SW 1271 (cell line): ENCODE measurements at regions not wholly inside any gene's neighbourhood (a gene's known extent, or its start where the extent isn't known, plus 50 kb on each side); places are given as distances from the start of the nearest gene placed in this dataset.

Experiments used
- DNase-seq, 2 experiments: peaks; one replicate each; lab custom pipeline; 2025; lab: John Stamatoyannopoulos, UW

DNA sequence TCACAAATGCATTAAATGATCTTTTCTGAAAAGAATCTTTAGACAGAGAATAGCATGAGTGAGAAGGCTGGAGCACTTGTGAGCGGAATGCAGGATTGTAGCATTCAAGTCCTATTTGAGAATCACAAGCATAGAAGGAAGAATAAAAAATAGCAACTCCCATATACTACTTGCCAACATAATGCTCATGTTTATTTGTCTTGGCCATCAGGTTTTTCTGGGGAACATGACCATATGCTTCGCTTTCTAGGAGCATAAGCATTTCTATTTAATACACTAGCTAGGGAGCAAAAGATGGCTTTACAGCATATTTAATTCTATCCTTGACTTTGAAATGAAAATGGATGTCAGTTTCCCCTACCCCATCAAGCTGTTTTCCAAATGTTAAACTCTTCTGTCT lies 170.3 kb upstream of the MITF start:
- DNase-seq, result no peak

DNA sequence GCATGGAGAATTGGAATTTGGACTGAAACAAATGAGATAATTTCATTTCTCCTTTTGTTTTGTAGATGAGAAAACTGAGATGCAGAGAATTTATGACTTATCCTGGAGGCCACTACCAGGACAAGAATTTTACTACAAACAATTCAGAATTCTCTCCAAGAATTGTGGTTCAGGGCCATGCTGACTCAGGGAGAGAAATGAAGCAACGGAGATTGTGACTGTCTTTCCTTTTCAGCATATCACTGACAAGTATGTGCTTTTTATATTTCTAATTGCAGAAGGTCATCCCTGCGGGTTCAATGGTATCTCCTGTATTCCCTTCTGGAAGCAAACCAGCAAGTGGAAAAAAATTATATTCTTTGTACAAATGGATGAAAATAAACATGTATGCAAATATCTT lies 170.8 kb upstream of the MITF start:
- no peak for DNase-seq

DNA sequence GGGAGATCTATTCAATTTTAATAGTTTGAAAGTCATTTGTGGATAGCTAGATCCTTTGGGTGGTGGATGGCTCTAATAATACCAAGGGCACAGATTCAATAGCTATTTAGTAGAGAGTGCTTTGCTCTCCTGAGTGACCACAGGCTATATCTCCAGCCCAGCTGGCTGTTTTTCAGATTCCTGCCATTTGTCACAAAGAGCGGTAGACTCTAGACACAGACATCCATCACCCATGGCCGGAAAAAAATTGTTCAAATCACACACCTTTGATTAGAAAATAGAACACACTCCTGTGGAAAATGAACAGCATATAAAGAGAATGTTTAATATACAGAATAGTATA lies 171.6 kb upstream of the MITF start:
- DNase-seq, result no peak

DNA sequence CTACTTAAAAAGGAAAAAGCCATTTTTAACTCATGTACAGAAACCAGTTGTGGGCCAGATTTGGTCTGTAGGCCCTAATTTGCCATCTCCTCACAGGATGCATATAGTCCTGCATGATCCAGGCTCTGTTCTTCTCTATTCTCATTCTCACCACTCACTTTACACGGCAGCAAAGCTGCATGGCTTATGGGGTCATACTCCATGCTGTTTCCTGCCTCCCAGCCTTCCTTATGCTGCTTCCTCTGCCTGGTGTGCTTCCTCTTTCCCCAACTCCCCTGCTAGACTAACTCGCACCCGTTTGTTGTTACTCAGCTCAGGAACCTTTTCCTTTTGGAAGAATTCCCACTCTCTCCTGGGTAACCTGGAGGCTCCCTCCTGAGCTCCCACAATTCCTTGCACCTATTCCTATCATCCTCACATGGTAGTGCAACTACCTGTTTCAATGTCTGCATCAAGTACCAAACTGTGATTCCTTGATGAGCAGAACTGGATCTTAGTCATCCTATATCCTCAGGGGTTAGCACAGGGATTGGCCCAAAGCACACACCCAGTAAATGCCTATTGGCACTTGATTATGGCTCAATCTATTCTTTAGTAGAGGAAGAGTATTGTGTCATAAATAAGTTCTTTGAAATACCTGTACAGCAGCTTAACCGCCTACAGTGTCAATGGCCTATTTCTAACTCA lies 172.1 kb upstream of the MITF start:
- DNase-seq, result no peak

DNA sequence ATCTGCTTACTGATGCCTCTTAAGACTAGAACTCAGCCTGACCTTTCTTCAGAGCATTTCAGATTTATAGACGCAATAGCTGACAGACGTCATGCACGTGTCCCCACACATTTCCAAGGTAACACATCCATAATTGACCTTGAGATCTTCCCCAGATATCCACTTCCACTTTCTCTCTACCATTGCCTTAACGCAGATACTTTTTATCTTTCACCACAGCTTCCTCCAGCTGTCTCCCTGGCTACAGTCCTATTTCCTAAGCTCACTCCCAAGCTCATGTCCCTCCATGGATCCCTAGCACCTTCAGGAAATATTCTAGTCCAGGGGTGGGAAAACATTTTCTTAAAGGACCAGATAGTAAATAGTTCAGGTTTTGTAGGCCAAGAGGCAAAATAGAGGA lies 173.0 kb upstream of the MITF start:
- no peak for DNase-seq

DNA sequence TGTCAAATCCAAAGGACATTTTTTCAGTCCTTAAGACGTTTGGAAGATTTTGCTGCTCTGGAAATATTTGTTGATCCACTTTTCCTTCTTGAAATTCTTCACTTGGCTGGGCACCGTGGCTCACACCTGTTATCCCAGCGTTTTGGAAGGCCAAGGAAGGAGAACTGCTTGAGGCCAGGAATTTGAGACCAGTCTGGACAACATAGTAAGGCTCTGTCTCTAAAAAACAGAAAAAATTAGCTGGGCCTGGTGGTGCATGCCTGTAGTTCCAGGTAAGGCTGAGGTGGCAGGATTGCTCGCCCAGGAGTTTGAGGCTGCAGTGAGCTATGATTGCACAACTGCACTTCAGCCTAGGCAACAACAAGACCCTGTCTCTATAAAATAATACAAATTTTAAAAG lies 173.9 kb upstream of the MITF start:
- no peak for DNase-seq

DNA sequence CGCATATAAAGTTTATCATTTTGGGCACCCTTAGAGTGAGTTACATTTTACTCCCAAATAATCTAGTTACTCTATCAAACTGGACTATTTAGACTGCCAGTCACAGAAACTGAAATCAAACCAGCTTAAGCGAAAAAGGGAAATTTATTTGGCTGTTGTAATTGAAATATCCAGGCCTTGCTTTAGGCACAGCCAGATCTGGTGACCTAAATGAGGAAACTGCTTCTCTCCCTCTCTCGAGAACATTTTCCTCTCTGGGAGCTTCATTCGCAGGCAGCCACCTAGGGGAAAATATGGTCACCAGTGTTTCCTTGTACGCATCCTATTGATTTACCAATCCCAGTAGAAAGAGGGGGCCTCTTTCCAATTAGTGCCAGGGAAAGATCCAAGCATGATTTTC lies 175.3 kb upstream of the MITF start:
- no peak for DNase-seq

DNA sequence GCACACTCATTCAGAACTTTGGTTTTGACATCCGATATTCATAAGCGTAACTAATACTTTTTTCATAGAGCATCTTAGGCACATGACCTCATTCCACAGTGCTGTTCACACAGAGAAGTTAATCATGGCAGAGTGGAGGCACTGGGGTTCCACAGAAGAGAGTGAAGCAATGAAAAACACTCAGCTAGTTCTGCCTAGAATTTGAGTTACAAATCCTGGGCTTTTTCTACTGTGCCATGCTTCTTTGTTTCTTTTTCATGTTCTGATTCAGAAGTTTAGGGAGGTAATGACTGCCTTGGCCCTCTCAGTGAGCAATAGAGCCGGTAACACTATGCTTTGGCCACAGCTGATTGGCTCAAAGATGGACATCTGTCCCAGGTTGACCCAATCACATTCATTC lies 176.1 kb upstream of the MITF start:
- DNase-seq, result no peak

DNA sequence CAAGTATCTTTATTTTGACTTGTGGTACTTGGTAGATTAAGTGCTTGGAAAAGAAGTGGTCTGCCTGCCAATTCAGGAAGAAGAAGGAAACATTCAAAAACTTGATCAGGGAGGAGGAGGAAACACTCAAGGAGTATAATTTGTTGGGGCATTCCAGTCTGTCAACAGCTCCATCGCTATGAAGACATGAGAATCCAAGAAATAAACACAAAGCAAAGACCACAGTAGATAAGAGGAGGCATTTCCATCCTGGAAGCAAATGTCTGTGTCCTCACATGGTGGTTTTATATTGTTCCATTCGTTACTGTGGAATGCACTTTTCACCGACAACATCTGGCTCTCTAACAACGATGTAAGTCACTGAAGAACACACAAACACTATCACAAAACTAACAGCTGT lies 176.1 kb upstream of the FRMD4B start:
- DNase-seq, result no peak

DNA sequence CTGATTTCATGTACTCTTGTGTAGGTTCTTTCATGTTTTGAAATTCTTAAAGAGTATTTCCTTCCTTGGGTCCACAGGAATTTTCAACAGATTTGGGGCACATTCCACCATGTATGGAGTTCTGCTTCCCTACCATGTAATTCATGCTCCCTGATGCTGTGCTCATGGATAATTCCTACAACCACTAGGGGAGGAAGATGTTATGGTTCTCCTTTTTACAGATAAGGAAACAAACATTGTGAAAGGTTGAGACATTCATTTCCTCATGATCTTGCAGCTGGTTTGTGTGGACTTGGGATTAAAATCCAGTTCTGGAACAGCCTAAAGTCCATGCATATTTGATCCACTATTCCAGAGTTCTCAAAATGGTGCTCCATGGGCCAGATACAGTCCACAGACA lies 174.9 kb upstream of the FRMD4B start:
- DNase-seq, result no peak

DNA sequence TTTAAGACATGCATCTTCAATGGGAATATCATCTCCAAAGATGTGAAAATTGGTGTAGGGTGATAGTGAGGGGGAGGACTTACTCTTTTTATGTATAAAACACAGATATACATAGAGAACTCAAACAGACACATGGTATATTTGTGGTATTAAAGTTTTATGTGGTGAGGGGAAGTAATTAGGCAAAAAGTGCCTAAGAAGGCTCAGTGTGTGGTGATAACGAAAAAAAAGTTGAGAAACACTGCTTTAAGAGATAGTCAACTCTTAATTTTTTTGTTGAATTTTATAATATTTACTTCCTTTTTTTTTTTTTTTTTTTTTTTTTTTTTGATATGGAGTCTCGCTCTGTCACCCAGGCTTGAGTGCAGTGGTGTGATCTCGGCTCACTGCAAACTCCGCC lies 174.2 kb upstream of the FRMD4B start:
- DNase-seq, result no peak

DNA sequence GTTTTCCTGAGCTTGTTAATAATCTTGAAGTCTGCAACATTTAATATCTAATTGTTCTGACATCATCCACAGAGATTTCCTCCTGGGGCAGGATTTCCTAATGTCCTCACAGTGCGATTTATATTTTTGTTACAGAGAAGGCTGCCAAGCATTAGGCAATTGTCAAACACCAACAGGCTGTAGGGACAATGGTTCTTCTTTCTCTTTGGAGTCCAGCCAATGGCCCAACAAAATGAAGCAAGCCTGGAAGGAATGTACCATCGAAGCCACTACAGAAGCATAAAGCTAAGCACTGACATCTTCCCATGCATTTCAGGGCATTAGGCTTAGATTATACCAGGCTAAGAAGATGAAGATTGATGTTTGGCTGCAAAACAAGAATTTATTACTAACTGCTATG lies 173.0 kb upstream of the FRMD4B start:
- no peak for DNase-seq

DNA sequence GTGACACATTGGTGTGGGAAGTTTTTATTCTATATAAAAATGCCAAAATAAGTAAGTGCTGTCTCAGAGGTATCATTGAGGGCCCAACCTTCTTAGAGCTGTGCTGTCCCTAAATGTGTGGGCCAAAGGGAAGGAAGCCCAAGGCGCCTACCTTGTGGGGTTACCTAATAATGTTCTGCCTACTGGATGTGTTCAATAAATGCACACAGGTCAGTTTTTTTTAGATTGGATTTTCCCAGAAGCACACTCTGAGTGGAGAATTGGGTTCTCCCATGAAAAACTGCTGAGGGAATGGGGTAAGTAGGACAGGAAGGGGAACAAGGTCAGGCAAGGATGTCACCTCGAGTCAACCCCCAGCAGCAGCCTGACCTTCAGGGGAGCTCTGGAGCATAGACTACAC lies 168.7 kb upstream of the FRMD4B start:
- DNase-seq, result no peak

DNA sequence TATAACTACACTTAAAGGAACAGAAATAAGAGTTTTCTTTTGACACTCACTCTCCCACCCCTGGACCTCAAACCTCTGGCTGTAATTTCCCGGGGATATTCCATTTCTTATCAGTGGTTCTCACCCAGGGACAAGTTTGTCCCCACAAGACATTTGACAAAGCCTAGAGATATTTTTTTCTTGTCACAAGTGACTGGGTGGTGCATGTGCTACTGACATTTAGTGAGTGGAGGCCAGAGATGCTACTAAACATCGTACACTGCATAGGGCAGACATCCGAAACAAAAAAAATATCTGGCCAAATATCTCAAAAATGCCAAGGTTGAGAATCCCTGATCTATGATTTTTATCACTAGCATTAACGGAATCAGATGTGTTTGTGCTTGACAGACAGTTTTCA lies 168.0 kb upstream of the FRMD4B start:
- no peak for DNase-seq

DNA sequence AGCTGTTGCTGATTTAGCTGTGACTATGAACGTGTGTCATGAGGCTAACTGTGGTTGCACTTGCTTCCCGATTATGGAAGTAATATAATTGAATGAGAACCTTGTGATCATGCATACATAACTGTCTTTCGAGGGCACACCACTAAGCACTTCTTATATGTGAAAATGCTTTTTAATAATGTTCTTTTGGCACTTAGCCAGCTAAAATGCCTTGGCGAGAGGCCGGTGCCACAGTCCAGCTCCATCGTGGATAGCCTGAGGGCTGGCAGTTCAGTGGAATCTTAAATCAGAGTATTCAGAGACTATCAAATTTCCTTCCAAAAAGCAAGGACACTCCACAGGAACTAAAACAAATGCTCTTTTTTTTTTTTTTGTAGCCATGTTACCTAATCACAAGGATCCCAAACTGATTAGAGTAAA lies 161.6 kb upstream of the FRMD4B start:
- DNase-seq, result no peak

DNA sequence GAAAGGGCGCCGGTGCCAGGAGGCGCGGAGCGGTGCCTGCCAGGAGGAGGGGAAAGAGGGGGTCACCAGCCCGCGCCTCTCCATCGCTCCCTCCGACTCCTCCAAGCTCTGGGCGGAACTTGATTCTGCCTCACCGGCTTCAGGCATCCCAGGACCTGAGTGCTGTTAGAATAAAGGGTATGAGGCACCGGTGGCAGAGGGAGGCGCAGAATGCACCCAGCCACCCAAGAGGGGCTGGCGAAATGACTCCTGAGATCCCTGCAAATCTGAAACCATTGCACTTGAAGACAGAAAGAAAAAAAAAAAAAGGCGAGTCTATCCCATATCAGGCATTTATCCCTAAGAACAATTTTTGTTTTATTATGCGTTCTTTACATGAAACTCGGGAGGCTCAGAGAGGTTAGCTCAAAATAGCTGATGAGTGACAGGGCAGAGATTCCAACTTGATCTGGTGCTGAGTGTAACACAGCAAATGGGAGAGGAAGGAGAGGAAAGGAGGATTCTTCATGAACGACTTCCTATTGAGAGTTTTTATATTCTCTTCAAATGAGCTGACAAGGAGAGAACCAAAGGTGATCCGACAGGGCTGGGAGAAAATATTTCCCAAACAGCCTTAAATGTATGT lies 157.0 kb upstream of the FRMD4B start:
- DNase-seq, result no peak

DNA sequence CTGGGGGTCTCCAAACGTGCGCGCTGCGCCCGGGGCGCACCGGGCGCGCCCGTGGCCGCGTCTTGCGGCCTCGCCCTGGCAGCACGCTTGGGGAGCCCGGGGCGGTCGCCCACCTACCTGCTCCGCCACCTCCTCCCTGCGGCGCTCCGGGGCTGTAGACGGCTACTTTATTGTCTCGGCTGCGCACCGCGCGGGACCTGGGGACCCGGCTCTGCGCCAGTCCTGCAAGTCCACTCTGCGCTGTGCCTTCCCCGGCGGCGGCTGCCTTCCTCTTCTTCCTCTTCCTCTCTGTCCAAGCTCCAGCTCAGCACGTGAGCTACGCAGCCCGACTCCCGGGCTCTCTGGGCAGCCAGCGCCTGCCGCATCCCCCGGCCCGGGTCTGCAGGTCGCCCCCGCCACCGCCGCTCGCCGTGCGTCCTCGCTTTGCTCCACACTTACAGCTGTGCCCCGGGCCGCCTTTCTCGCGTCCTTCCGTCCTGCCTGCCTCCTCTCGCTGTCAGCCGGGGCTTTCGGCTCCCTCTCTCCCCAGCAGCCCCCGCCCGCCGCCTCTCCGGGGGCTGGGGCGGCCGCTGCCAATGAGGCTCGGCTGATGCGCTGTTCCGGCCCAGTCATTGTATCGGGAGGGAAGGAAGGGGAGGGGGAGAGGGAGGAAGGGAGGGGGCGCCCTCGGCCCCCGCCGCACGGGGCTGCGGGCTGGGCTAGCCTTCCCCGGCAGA lies 156.4 kb upstream of the FRMD4B start:
- DNase-seq, result no peak

DNA sequence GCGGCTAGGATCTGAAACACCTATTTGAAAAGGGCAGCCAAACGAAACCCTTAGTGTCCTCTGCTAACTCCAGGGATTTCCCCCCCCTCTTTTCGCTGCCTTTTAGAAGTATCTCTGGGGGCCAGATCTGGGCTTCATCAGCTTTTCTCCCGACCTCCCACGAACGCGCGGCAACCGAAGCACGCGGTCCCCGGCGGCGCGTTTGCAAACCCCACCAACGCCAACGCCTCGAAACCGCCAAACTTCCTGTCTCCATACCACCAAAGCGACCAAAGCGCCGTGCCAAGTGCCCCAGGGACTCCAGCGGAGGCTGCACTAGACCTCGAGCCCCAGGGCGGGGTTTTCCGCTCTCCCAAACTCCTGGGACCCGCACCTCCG lies 155.8 kb upstream of the FRMD4B start:
- no peak for DNase-seq

DNA sequence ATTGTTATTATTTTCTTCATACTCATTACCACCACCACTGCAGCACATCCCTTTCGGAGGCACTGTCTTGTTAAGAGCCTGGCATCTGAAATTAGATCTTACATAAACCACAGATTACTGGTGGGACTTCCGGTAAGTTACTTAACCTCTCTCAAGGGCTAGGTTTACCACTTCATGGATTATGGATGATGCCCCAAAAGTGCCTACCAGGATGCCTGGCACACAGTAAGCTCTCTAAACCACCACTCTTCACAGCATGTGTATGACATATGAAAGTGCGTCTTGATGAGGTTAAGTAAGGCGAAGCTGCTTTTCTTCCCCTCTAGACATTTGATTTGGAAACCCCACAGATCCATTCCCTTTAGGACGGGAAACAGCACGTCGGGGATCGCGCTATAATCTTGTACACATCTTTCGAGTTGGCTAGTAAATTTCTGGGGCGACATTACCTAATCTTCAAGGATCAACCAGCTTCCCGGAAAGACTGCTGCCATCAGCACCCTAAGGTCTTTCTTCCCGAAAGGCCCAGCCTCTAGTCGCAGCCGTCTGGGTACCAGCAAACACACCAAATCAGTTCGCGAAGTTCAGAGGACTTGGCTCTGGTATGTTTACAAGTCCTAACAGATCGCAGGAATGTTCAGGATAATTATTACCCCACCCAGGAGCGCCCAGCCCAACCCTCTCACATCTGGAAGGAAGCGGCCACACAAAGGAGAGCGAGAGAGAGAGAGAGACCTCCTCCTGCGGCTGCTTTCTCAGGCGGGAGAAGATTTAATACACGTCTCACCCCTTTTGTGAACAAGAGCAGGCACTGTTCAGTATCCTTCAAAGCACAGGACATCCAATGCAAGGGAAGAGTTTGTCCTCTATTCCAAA lies 155.1 kb upstream of the FRMD4B start:
- no peak for DNase-seq

DNA sequence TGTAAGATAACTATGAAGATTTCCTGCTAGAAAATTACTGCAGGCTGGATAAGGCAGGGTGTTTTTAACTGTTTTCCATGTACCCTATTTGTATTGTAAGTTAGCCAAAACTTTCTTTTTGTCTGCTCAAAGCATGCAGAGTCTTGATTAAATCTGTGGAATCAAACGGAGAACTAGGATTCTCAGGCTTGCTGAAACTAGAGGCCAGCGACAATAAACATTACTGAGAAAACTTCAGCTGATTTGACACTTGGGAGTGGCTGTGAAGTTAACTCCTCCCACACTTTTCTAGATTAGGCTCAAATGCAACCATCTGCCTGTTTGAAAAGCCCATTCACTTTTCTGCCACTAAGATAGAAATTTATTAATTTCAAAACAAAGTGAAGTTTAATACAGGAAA lies 153.2 kb upstream of the FRMD4B start:
- DNase-seq, result no peak

DNA sequence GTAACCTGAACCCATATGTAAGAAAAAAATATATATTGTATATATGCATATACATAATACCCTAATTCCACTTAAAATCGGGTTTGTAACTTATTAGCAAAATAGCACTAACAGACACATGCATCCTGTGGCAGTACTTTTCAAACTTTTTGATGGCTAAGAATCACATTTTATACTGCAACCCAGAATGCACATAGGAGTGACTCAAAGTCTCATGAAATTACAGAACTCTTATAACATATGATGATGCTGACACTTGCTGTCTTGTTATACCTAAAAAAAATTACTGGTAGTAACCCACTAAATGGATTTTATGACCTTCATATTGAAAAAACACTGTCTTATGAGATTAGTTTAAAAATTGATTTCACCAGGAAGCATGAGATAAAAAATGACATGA lies 152.4 kb upstream of the FRMD4B start:
- no peak for DNase-seq

DNA sequence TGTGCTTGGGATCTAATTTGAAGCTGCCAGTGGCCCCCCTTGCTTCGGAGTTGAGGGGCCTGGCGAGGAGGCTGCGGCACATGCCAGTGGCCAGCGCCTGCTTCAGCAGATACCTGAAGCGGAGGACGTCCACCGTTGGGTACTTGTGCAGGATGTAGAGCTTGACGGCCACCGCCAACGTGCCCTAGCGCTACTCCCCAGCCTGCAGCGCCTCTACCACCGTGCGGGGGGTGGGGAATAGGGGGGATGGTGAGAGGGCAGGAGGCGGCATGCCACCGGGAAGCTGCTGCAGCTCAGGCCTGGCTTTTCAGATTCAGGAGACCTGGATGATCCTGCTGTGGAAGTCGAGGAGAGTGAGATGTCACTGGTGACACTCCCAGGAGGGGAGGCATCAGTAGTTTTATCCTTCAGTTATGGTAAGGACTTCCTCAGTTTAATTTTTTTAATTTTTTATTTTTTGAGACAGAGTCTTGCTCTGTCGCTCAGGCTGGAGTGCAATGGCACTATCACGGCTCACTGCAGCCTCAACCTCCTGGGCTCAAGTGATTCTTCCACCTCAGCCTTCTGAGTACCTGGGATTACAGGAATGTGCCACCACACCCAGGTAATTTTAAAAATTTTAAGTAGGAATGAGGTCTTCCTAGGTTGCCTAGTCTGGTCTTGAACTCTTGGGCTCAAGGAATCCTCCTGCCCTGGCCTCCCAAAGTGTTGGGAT lies 150.6 kb upstream of the FRMD4B start:
- no peak for DNase-seq
